D721Med (cell line): ENCODE measurements at regions not wholly inside any gene's neighbourhood (a gene's known extent, or its start where the extent isn't known, plus 50 kb on each side); places are given as distances from the start of the nearest gene placed in this dataset.

Experiments
- DNase-seq: peaks from one replicate; pipeline ENCODE4 v3.0.0; 2011; ENCODE audit warnings: low spot score; ENCODE audit not compliant: insufficient read length
- FAIRE-seq: peaks from 2 replicates; lab custom pipeline; 2011; peaks lifted over from hg19 to GRCh38; lab: Jason Lieb, UNC
- CTCF ChIP-seq: IDR thresholded peaks from 2 replicates; pipeline ENCODE4 v1.5.1; 2012; ENCODE audit warnings: mild to moderate bottlenecking, control low read depth; ENCODE audit not compliant: insufficient read depth; ENCODE audit errors: missing control alignments

DNA sequence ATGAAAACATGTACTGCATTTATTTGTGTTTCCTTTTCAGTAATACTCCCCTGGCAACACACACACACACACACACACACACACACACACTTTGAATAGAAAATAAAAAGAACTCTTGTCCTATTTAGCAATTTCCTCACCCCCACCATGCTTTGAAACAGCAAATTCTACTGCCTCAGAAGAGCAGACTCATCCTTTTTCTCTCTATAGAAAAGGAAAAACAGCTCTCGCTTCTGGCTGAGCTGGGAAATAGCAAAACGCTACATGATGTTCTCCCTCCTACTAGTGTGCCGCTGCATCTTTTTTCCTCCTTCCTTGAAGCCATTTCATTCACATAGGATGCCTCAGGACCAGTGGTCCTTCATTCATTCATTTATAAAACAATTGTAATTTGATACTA, 453.6 kb downstream of the CSNK1G3 start:
- FAIRE-seq (no peak), DNase-seq (no peak)
- no peak for TF ChIP-seq CTCF

- DNase-seq (no peak), FAIRE-seq (no peak)
- no peak for TF ChIP-seq CTCF
Observed at GRCh38 chr5:123964884-123965283, 452.9 kb downstream of the CSNK1G3 start.

DNA sequence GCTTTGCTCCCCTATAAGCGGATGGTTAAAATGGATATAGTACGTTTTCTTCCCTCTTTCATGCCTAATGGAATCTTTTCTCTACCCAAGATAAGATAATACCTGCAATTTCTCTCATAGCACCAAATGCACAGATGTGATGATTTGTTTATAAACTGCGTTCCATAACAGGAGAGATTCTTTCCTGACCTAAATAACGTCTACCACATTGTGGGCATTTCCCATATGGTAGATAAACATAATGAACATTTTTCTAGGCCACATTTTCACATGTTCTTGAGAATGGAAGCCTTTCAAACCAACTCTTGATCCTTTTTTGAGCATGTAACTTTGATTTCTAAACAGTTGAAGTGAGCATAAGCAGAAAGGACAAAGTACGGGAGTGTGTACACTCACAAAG, 448.5 kb downstream of the CSNK1G3 start:
- FAIRE-seq (no peak), DNase-seq (no peak)

DNA sequence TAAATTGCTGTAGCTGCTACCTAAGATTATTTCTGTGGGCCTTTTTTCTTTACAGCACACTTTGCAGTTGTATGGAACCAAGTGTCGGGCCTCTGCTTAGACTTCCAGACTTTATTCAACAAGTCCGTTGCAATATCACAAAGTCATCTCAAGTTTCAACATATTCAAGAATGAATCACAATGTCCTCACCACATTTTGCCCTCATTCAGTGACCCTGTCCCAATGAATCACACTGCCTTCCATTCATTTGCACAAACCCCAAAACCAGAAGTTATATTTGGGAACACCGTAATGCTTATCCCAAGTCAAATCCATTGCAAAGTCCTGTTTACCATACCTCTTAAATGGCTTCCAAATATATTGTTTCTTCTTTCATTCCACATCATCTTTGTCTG, 439.6 kb downstream of the CSNK1G3 start:
- FAIRE-seq = no peak

More for the DNA sequence above, 448.5 kb downstream of the CSNK1G3 start:
- no peak for TF ChIP-seq CTCF

GRCh38 chr5:123950701-123951581, 439.0 kb downstream of the CSNK1G3 start:
- DNase-seq (no peak), FAIRE-seq (no peak)

More for the DNA sequence above, 439.6 kb downstream of the CSNK1G3 start:
- TF ChIP-seq CTCF = no peak
- DNase-seq = no peak

GRCh38 chr5:123949807-123950340, 437.9 kb downstream of the CSNK1G3 start:
- no peak for TF ChIP-seq CTCF
- FAIRE-seq (no peak), DNase-seq (no peak)

More at GRCh38 chr5:123950701-123951581, 439.0 kb downstream of the CSNK1G3 start:
- no peak for TF ChIP-seq CTCF
